ENCODE measurements at regions not wholly inside any gene's neighbourhood (a gene's known extent, or its start where the extent isn't known, plus 50 kb on each side); places are given as distances from the start of the nearest gene placed in this dataset.

DNA sequence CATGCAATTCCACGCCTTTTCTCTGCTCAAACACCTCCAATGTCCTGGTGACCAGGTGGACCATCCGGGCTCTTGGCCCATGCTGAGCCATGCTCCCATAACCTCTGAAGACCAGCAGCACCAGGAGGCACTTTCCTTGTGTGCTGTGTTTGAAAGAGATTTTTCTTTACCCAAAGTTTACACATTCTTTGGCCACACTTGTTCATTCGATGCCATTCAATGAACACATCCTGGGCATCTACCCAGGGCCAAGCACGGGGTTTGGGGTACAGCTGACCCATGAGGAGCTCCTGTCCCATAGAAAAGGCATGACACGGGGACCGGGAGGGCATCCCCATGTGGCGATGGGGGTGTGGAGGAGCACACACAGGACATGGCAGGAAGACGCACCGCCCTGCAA is 77.1 kb upstream of the IRX1 start:
- CTCF ChIA-PET = no interaction called here
- POLR2A ChIA-PET = no interaction called here

DNA sequence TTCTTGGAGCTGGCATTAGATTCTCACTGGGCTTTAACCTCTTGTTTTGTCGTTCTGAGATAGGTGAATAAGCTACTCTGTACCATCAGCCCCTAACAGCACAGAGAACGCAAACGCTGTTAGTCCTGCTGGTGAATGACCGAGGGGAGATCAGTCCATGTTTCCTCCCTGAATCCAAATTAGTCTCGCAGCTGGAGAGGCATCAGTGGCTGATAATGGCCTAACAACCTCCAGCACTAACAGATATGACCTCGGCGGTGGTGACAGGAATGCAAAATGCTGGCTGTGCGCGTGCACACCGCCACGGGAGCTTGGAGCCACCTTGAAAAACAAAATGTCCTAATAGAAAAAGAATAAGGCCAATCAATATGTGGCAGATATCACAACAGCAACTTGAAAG is 77.6 kb upstream of the IRX1 start:
- DNase-seq (no peak), ATAC-seq (ENCODE audit: low read depth) (no peak)
- Mint-ChIP-seq H3K9me3 (peaks cover 2% of the 10 kb centered on the region), H3K27me3 (no peaks in the 10 kb centered on the region), H3K27ac (no peak overlapping the region), H3K36me3 (ENCODE audit: low read depth) (no peaks in the 10 kb centered on the region), H3K4me1 (no peaks in the 10 kb centered on the region), H3K4me3 (no peak overlapping the region)
- CTCF ChIA-PET = no interaction called here
- POLR2A ChIA-PET = no interaction called here
- intact Hi-C loops (cut with micrococcal nuclease) = no loop called here
- TF ChIP-seq, protein P1, sequence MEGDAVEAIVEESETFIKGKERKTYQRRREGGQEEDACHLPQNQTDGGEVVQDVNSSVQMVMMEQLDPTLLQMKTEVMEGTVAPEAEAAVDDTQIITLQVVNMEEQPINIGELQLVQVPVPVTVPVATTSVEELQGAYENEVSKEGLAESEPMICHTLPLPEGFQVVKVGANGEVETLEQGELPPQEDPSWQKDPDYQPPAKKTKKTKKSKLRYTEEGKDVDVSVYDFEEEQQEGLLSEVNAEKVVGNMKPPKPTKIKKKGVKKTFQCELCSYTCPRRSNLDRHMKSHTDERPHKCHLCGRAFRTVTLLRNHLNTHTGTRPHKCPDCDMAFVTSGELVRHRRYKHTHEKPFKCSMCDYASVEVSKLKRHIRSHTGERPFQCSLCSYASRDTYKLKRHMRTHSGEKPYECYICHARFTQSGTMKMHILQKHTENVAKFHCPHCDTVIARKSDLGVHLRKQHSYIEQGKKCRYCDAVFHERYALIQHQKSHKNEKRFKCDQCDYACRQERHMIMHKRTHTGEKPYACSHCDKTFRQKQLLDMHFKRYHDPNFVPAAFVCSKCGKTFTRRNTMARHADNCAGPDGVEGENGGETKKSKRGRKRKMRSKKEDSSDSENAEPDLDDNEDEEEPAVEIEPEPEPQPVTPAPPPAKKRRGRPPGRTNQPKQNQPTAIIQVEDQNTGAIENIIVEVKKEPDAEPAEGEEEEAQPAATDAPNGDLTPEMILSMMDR (IDR thresholded peaks at IDR 0.05) = no peak

More for the DNA sequence above, 77.1 kb upstream of the IRX1 start:
- Mint-ChIP-seq H3K9me3 (peaks cover 3% of the 10 kb centered on the region), H3K27ac (no peak overlapping the region), H3K4me1 (no peaks in the 10 kb centered on the region), H3K36me3 (ENCODE audit: low read depth) (no peaks in the 10 kb centered on the region), H3K27me3 (no peaks in the 10 kb centered on the region), H3K4me3 (no peak overlapping the region)
- intact Hi-C loops (cut with micrococcal nuclease) = no loop called here
- ATAC-seq (ENCODE audit: low read depth) (no peak), DNase-seq (no peak)
- TF ChIP-seq, protein P1 (IDR thresholded peaks at IDR 0.05) = no peak

DNA sequence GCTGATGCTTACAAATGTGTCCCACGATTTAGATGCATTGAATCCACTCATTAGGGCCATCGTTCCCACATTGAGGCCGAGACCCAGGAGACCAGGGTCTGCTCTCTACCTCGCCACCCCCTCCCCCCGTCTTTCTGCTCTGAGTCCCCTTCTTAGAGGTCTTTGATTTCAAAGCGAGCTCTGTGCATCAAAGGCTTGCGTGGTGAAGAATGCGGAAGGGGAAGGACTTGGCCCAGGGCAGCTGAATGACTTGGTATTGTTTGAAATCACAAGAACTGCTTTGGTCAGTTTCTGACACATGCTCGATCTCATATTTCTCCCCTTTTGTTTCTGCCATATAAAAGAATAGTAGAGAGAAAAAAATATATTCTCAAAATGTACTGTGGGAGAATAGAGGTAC is 78.3 kb upstream of the IRX1 start:
- Mint-ChIP-seq H3K27ac (no peak overlapping the region), H3K4me1 (no peaks in the 10 kb centered on the region), H3K4me3 (no peak overlapping the region), H3K27me3 (no peaks in the 10 kb centered on the region), H3K36me3 (ENCODE audit: low read depth) (no peaks in the 10 kb centered on the region), H3K9me3 (no peaks in the 10 kb centered on the region)
- intact Hi-C loops (cut with micrococcal nuclease) = no loop called here
- CTCF ChIA-PET = no interaction called here
- no peak for ATAC-seq (ENCODE audit: low read depth)
- TF ChIP-seq, protein P1 (IDR thresholded peaks at IDR 0.05) = no peak
- POLR2A ChIA-PET = no interaction called here
- DNase-seq = no peak

DNA sequence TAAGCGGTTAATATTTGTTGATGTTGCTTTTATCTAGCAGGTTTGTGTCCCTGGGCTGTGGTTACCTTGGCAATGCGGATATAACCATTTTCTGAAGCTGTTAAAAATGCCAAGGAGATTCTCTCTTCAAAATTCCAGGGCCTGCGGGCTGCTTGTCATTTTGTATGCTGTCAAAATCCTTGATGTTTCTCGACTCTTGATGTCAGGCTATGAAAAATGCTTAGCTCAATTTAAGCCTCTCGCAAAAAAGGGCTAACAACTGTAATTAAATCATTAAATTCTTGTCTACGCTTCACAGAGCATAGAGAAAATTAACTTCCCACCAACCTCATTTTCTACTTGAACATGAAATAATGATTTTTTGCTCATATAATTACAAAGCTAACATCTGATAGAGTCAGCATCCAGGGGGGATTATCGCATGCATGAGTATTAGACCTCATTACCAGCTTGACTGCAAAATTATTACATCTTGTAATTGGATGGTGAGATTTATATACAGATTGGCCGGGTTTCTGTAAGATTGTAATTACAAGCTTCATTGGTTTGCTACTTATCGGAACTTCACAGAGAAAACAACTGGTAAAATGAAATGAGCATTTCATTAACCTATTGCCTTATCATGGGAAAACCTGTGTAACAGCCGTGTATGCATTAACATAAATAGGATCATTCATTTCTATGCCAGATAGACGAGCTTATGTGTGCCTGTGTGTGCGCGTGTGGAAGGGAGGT is 83.1 kb upstream of the IRX1 start:
- peaks cover 8% of the 10 kb centered on the region for H3K9me3 Mint-ChIP-seq
- H3K4me1 Mint-ChIP-seq = no peaks in the 10 kb centered on the region
- ChIA-PET POLR2A (no interaction called here), CTCF (no interaction called here)
- H3K27ac Mint-ChIP-seq = no peak overlapping the region
- no peaks in the 10 kb centered on the region for H3K27me3 Mint-ChIP-seq
- no peak overlapping the region for H3K4me3 Mint-ChIP-seq
- TF ChIP-seq, protein P1 (IDR thresholded peaks at IDR 0.05) = no peak
- no peaks in the 10 kb centered on the region for H3K36me3 Mint-ChIP-seq (ENCODE audit: low read depth)
- ATAC-seq (ENCODE audit: low read depth) (no peak), DNase-seq (no peak)
- intact Hi-C loops (cut with micrococcal nuclease) = no loop called here

DNA sequence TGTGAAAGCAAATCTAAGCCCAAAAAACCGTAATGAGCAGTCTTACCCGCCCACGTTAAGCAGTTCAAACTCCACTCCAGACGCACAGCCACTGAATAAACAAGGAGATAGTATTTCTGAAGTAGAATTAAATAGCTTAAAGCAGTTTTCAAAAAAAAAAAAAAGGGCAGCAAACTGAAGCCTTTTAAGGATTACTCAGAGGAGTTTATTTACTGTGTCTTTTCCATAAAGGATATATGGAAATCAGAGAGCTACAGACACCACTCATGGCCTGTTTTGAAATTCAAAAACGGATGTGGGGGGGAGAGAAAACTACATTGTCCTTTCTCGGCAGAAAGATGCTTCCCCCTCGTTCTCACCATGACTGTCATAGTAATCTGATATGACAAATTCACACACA is 83.7 kb upstream of the IRX1 start:
- intact Hi-C loops (cut with micrococcal nuclease) = no loop called here
- TF ChIP-seq, protein P1 (IDR thresholded peaks at IDR 0.05) = no peak
- H3K9me3 Mint-ChIP-seq = peaks cover 8% of the 10 kb centered on the region
- H3K4me3 Mint-ChIP-seq = no peak overlapping the region
- no peaks in the 10 kb centered on the region for H3K36me3 Mint-ChIP-seq (ENCODE audit: low read depth)
- H3K27me3 Mint-ChIP-seq = no peaks in the 10 kb centered on the region
- H3K4me1 Mint-ChIP-seq = no peaks in the 10 kb centered on the region
- no peak for ATAC-seq (ENCODE audit: low read depth)
- ChIA-PET CTCF (no interaction called here), POLR2A (no interaction called here)
- no peak overlapping the region for H3K27ac Mint-ChIP-seq
- no peak for DNase-seq

Data from activated B cell treated with CpG ODN at 0.5 μM for 24 hours (primary cell).